H9 (cell line): ENCODE measurements at regions not wholly inside any gene's neighbourhood (a gene's known extent, or its start where the extent isn't known, plus 50 kb on each side); places are given as distances from the start of the nearest gene placed in this dataset.

Source experiments
- DNase-seq: peaks from one replicate; pipeline ENCODE4 v3.0.0-alpha.2; 2017
- H2AFZ ChIP-seq: one replicate; pipeline ENCODE4 v1.6.1; 2013; ENCODE audit warnings: mild to moderate bottlenecking, low read length, control low read depth, moderate library complexity
- H2AK5ac ChIP-seq: 2 replicates; pipeline ENCODE4 v1.6.1; 2013; ENCODE audit warnings: low read length, control low read depth, mixed read lengths; ENCODE audit not compliant: insufficient read length
- H2BK120ac ChIP-seq: one replicate; pipeline ENCODE4 v1.6.1; 2013; ENCODE audit warnings: low read depth, mild to moderate bottlenecking, low read length, control low read depth, inconsistent platforms; ENCODE audit not compliant: poor library complexity, severe bottlenecking
- H2BK12ac ChIP-seq: 2 replicates; pipeline ENCODE4 v1.6.1; 2013; ENCODE audit warnings: low read length, control low read depth, mixed read lengths, low read depth; ENCODE audit not compliant: insufficient read length
- H2BK15ac ChIP-seq: 2 replicates; pipeline ENCODE4 v1.6.1; 2013; ENCODE audit warnings: low read depth, low read length, control low read depth
- H2BK20ac ChIP-seq: one replicate; pipeline ENCODE4 v1.6.1; 2013; ENCODE audit warnings: low read depth, mild to moderate bottlenecking, low read length, control low read depth, inconsistent platforms; ENCODE audit not compliant: poor library complexity, severe bottlenecking
- H2BK5ac ChIP-seq: 2 replicates; pipeline ENCODE4 v1.6.1; 2013; ENCODE audit warnings: low read length, control low read depth, mixed read lengths; ENCODE audit not compliant: insufficient read length
- H3K14ac ChIP-seq: 2 replicates; pipeline ENCODE4 v1.6.1; 2013; ENCODE audit warnings: low read length, control low read depth; ENCODE audit not compliant: insufficient read depth
- H3K18ac ChIP-seq: 2 replicates; pipeline ENCODE4 v1.6.1; 2013; ENCODE audit warnings: low read depth, mild to moderate bottlenecking, mixed read lengths, low read length, control low read depth; ENCODE audit not compliant: insufficient read length
- H3K23ac ChIP-seq: 2 replicates; pipeline ENCODE4 v1.6.1; 2013; ENCODE audit warnings: low read length, control low read depth, mixed read lengths, low read depth; ENCODE audit not compliant: insufficient read length
- H3K23me2 ChIP-seq: 2 replicates; pipeline ENCODE4 v1.6.1; 2013; ENCODE audit warnings: low read depth, mild to moderate bottlenecking, mixed read lengths, low read length, control low read depth; ENCODE audit not compliant: insufficient read length, poor library complexity, severe bottlenecking
- H3K27ac ChIP-seq: 2 replicates; pipeline ENCODE4 v1.5.1; 2013; ENCODE audit warnings: low read length, control low read depth, mixed read lengths, low read depth; ENCODE audit not compliant: insufficient read length
- H3K27me3 ChIP-seq: 2 replicates; pipeline ENCODE4 v1.6.1; 2013; ENCODE audit warnings: low read length, control low read depth, inconsistent platforms; ENCODE audit not compliant: insufficient read depth
- H3K4ac ChIP-seq: 2 replicates; pipeline ENCODE4 v1.6.1; 2013; ENCODE audit warnings: low read depth, mild to moderate bottlenecking, control low read depth, inconsistent platforms, low read length, moderate library complexity
- H3K4me1 ChIP-seq: 2 replicates; pipeline ENCODE4 v1.6.1; 2013; ENCODE audit warnings: low read length, control low read depth, inconsistent platforms; ENCODE audit not compliant: insufficient read depth
- H3K4me2 ChIP-seq: 2 replicates; pipeline ENCODE4 v1.6.1; 2013; ENCODE audit warnings: low read length, control low read depth, mixed read lengths; ENCODE audit not compliant: insufficient read length, insufficient read depth
- H3K56ac ChIP-seq: 2 replicates; pipeline ENCODE4 v1.6.1; 2013; ENCODE audit warnings: low read depth, mild to moderate bottlenecking, mixed read lengths, low read length, control low read depth; ENCODE audit not compliant: insufficient read length
- H3K79me1 ChIP-seq: 2 replicates; pipeline ENCODE4 v1.6.1; 2013; ENCODE audit warnings: low read depth, mild to moderate bottlenecking, moderate library complexity, low read length, control low read depth, inconsistent platforms; ENCODE audit not compliant: insufficient read depth, poor library complexity, severe bottlenecking
- H3K79me2 ChIP-seq: 2 replicates; pipeline ENCODE4 v1.6.1; 2013; ENCODE audit warnings: low read length, control low read depth, inconsistent platforms; ENCODE audit not compliant: insufficient read depth
- H3K9ac ChIP-seq: 2 replicates; pipeline ENCODE4 v1.6.1; 2013; ENCODE audit warnings: low read length, control low read depth, mixed read lengths; ENCODE audit not compliant: insufficient read length; ENCODE audit errors: extremely low read depth
- H3K9me3 ChIP-seq: one replicate; pipeline ENCODE4 v1.6.1; 2013; ENCODE audit warnings: low read depth, low read length, inconsistent platforms; ENCODE audit not compliant: control insufficient read depth
- H3T11ph ChIP-seq: one replicate; pipeline ENCODE4 v1.6.1; 2013; ENCODE audit warnings: mild to moderate bottlenecking, low read length, control low read depth, inconsistent platforms
- H4K20me1 ChIP-seq: one replicate; pipeline ENCODE4 v1.6.1; 2013; ENCODE audit not compliant: control insufficient read depth, insufficient read length, insufficient read depth
- H4K5ac ChIP-seq: 2 replicates; pipeline ENCODE4 v1.6.1; 2013; ENCODE audit warnings: low read depth, mild to moderate bottlenecking, mixed read lengths, low read length, control low read depth; ENCODE audit not compliant: insufficient read length
- H4K8ac ChIP-seq: replicated peaks from 2 replicates; pipeline ENCODE4 v1.6.1; 2013; ENCODE audit warnings: low read length, control low read depth, mixed read lengths, low read depth; ENCODE audit not compliant: insufficient read length
- H4K91ac ChIP-seq: 2 replicates; pipeline ENCODE4 v1.6.1; 2013; ENCODE audit warnings: low read depth, mild to moderate bottlenecking, moderate library complexity, mixed read lengths, low read length, control low read depth; ENCODE audit not compliant: insufficient read length
- H3K27ac Mint-ChIP-seq, 3 experiments: 2 replicates in 2 of 3; 3 replicates in 1 of 3; pipeline ENCODE4 v1.8.0; 2020 to 2021; ENCODE audit warnings: mixed read lengths in 3 of 3, mild to moderate bottlenecking in 1 of 3, moderate library complexity in 1 of 3
- H3K27me3 Mint-ChIP-seq: 2 replicates; pipeline ENCODE4 v1.8.0; 2021; ENCODE audit warnings: low read depth, mild to moderate bottlenecking, moderate library complexity, mixed read lengths
- H3K36me3 Mint-ChIP-seq, 3 experiments: 2 replicates in 2 of 3; 3 replicates in 1 of 3; pipeline ENCODE4 v1.8.0; 2020 to 2021; ENCODE audit warnings: low read depth in 3 of 3, mixed read lengths in 3 of 3; ENCODE audit not compliant: insufficient read depth in 1 of 3
- H3K4me1 Mint-ChIP-seq, 2 experiments: 2 replicates each; pipeline ENCODE4 v1.8.0; 2020; ENCODE audit warnings: mixed read lengths in 2 of 2
- H3K4me3 Mint-ChIP-seq, 2 experiments: 2 replicates in 1 of 2; 3 replicates in 1 of 2; pipeline ENCODE4 v1.8.0; 2020 to 2021; ENCODE audit warnings: mild to moderate bottlenecking in 2 of 2, mixed read lengths in 2 of 2, moderate library complexity in 1 of 2
- H3K9me3 Mint-ChIP-seq, 2 experiments: 2 replicates in 1 of 2; 3 replicates in 1 of 2; pipeline ENCODE4 v1.8.0; 2020; ENCODE audit warnings: mild to moderate bottlenecking in 2 of 2, mixed read lengths in 2 of 2, moderate library complexity in 1 of 2
- CTCF ChIP-seq: fragments of 200-600 bp; sonication (generic); conservative IDR thresholded peaks from 3 replicates; pipeline ENCODE4 v1.8.0; 2021; ENCODE audit warnings: antibody characterized with exemption, mild to moderate bottlenecking
- whole genome bisulfite sequencing: extraction: QIAGEN DNeasy Blood & Tissue Kit; methylation state at CpG from one replicate; pipeline ENCODE4 v1.1.7; 2013; ENCODE audit warnings: missing lambda C conversion rate, low lambda C conversion rate, mixed read lengths; ENCODE audit not compliant: insufficient read length; ENCODE audit errors: extremely low coverage; 5-methylcytosine and 5-hydroxymethylcytosine counted together

GRCh38 chr18:66043009-66043408 lies 292.2 kb downstream of the CDH7 start:
- Histone ChIP-seq H2BK120ac (no peak overlapping the region), H3K56ac (no peak overlapping the region), H2BK20ac (no peak overlapping the region), H3K79me2 (no peaks in the 10 kb centered on the region), H2BK5ac (no peak overlapping the region), H3K27ac (no peak overlapping the region), H3K27me3 (no peaks in the 10 kb centered on the region), H2AK5ac (no peak overlapping the region), H3K9me3 (peaks cover 9% of the 10 kb centered on the region), H2AFZ (no peak overlapping the region), H2BK12ac (no peak overlapping the region), H3K23me2 (no peaks in the 10 kb centered on the region), H3K4ac (no peak overlapping the region), H3K79me1 (no peaks in the 10 kb centered on the region), H3T11ph (no peak overlapping the region), H3K9ac (no peak overlapping the region), H3K4me2 (no peak overlapping the region), H2BK15ac (no peak overlapping the region), H3K14ac (no peak overlapping the region), H3K4me1 (no peaks in the 10 kb centered on the region), H3K23ac (no peak overlapping the region), H4K5ac (no peak overlapping the region), H4K20me1 (no peaks in the 10 kb centered on the region), H4K91ac (no peak overlapping the region), H4K8ac (no peak overlapping the region), H3K18ac (no peak overlapping the region)
- H3K4me3 Mint-ChIP-seq: no peak overlapping the region
- H3K27me3 Mint-ChIP-seq: no peaks in the 10 kb centered on the region
- no peak overlapping the region for H3K27ac Mint-ChIP-seq
- H3K4me1 Mint-ChIP-seq: no peaks in the 10 kb centered on the region
- no peak for TF ChIP-seq CTCF
- peaks cover 0 to 2% (median 0%) of the 10 kb centered on the region in 3 experiments; a peak in 2 of 7 replicates for H3K36me3 Mint-ChIP-seq
- no peak for DNase-seq
- peaks cover 0 to 9% of the 10 kb centered on the region in 2 experiments; a peak in 4 of 5 replicates for H3K9me3 Mint-ChIP-seq
- WGBS: no CpG with 5 or more reads among the region's 2 CpGs
